Activated naive CD4-positive, alpha-beta T cell treated with Interleukin-2 at 50 U/mL for 16 hours (primary cell): ENCODE measurements at regions not wholly inside any gene's neighbourhood (a gene's known extent, or its start where the extent isn't known, plus 50 kb on each side); places are given as distances from the start of the nearest gene placed in this dataset.

ENCODE experiments used
- DNase-seq: peaks from one replicate; pipeline ENCODE4 v3.0.0-alpha.2; 2020

GRCh38 chr6:133697666-133698065 is 191.2 kb upstream of the TCF21 start:
- DNase-seq = no peak

GRCh38 chr6:133698272-133698671 is 190.6 kb upstream of the TCF21 start:
- no peak for DNase-seq

DNA sequence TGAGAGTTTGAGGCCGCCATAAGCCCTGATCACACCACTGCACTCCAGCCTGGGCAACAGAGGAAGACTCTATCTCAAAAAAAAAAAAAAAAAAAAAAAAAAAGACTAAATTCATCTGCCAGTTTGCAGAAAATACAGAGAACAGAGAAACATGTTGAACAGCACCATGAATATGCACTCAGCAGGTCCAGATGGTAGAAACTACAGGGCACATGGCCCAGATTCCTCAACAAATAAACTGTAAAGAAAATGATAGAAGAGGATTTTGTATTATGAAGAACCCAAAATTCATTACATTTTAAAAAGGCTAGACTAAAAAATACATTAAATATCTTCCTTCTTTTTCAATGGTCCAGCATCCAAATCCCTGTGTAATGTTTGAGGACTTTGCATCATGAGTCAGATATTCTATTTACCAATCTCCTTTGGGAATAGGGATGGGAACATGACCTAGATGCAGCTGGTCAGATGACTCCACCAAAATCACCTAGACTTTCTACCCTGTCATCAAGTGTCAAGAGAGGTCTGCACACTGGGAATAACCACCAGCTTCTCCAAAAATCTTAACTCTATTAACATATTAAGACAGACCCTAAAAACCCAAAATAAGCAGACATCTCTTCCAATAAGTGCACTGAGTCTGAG is 189.1 kb upstream of the TCF21 start:
- no peak for DNase-seq

- DNase-seq = no peak
Measured at GRCh38 chr6:133701633-133702331, 187.1 kb upstream of the TCF21 start.

GRCh38 chr6:133704371-133704770 is 184.5 kb upstream of the TCF21 start:
- DNase-seq = no peak

DNA sequence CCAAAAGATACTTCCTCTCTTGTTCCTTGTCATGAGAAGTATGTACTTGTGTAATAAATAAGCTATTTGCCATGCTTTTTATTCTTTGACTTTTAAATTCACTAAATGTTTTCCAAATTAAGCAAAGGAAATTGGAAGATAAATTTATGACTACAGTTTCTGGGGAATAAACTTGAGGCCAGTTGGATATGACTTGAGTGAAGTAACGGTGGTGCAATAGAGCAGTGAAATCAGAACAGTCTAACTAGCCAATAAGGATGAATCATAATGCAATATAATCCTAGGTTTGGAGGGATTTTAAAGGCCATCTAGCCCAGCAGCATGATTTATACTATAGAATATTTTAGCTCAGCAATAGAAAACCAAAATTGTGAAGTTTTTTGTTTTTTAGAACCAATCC is 183.8 kb upstream of the TCF21 start:
- no peak for DNase-seq

- DNase-seq = no peak
Measured at GRCh38 chr6:133705731-133706130, 183.2 kb upstream of the TCF21 start.

DNA sequence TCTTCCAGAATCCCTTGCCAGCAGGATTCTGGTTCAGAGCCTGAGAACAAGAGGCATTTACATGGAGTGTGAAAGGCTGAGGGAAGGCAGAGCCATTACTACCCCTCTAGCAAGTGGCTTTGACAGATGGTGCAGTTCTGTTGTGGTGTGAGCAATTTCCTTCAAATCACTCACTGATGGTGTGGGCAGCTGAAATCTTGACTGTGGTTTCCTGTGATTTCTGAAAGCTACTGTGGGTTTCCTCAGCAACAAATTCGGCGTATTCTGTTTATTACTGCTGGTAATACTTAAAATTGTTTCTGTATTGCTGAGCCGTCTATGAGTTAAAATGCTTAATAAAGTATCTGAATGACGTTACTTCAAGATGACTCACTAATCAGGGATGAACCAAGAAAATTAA is 181.5 kb upstream of the TCF21 start:
- peak; percentile 4 for DNase-seq

DNA sequence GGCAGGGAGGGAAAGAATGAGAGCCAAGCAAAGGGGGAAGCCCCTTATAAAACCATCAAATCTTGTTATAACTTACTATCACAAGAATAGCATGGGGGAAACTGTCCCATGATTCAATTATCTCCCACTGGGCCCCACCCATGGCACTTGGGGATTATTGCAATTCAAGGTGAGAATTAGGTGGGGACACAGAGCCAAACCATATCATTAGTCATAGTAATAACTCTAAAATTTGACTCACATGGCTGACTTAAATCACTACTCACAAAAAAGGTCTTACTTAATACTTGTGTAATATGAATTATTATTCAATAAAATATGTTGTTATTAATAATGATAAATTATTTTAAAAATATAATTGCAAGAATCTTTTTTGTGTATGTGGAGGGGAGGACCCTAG is 178.1 kb upstream of the TCF21 start:
- peak; percentile 2 for DNase-seq

- no peak for DNase-seq
Measured at GRCh38 chr6:133715270-133715669, 173.6 kb upstream of the TCF21 start.

DNA sequence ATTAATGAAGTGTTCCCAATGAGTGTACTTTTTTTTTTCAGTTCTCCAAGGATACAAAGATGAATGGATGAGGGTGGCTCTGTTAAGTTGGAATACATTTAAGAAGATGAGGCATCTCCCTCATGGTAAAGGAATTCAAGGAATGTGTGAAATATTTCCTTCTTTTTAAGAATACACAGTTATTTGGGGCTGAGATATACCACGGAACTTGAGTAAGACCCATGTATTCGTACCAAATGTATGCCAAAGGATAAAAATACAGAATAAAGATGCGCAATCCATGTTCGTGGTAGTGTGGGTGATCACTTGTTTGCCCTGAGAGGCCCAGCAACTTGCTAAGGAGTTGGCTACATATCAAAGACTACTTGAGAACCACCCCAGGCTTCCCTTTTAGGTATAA is 164.2 kb upstream of the TCF21 start:
- DNase-seq = no peak

- DNase-seq = no peak
Measured at GRCh38 chr6:133726188-133726587, 162.7 kb upstream of the TCF21 start.

DNA sequence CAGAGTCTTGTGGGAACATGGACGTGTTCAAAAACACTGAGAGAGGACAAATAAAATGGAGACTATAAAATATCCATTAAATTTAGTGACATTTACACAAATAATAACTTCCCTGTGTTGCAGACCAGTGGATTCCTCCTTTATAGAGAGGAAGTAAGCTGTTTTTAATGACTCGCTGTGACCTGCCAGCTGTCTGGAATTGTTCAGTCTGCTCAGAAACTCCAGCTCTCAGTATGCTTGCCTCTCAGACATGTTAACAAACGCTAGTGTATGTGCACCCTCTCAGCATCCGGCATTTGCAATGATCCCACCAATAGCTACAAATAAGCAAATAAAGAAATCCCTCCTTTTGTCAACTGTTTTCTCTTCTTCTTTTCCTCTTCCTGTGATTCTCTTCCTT is 158.0 kb upstream of the TCF21 start:
- no peak for DNase-seq

DNA sequence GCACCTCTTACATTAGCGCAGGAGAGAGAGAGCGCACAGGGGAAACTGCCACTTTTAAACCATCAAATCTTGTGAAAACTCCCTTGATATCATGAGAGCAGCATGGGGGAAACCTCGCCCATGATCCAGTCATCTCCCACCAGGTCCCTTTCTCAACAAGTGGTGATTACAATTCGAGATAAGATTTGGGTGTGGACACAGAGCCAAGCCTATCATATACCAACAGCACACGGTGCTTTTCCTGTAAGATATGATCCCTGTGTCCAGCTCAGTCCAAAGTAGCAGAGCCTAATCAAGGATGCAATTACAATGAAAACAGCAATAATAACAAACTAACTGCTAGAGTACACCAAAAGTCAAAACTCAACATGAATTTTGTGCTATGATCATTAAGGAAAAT is 148.7 kb upstream of the TCF21 start:
- no peak for DNase-seq

GRCh38 chr6:133740816-133741215 is 148.1 kb upstream of the TCF21 start:
- no peak for DNase-seq

GRCh38 chr6:133741375-133741861 is 147.5 kb upstream of the TCF21 start:
- no peak for DNase-seq

DNA sequence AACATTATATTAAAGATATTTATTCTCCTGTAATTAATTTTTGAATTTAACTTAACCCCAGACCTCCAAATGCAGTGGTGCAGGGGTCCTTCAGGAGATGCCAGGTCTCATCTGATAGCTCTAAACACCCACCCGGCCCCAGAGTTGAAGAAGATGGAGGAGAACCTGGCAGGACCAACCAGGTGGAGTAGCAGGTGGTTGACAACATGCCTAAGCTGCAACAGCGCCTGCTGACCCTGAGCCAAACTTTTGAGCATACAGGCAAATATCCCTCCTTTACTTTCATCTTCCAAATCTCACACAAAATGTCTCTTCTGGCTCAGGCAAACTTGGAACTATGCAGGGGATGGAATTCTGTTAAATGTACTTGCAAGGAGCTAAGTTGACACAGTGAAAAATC is 145.3 kb upstream of the TCF21 start:
- DNase-seq = no peak

GRCh38 chr6:133746417-133746770 is 142.5 kb upstream of the TCF21 start:
- DNase-seq = no peak

GRCh38 chr6:133748628-133749027 is 140.3 kb upstream of the TCF21 start:
- no peak for DNase-seq

DNA sequence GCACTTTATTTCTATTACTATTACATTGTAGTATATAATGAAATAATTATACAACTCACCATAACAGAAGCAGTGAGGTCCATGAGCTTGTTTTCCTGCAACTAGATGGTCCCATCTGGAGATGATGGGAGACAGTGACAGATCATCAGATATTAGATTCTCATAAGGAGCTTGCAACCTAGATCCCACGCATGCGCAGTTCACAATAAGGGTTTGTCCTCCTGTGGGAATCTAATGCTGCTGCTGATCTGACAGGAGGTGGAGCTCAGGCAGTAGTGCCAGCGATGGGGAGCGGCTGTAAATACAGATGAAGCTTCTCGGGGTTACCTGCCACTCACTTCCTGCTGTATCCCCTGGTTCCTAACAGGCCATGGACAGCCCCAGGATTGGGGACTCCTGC is 139.5 kb upstream of the TCF21 start:
- no peak for DNase-seq

DNA sequence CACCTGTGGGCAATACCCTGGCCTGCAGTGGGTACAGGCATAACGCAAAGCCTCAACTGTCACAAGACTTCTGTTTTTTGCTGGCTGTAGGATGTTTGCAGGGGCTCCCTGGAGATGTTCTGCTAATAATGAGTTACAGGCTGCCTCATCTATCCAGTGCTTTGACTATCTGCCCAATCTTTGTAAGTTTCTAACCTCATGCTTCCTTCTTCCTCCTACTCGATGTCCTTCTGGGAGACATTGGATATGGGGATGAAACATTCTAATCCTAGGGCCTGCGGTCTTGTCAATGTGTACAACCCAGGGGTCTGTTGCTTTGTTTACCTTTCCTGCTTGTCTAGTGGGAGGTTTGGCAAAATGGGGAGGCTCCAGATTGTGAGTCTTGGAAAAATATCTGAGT is 136.8 kb upstream of the TCF21 start:
- no peak for DNase-seq

DNA sequence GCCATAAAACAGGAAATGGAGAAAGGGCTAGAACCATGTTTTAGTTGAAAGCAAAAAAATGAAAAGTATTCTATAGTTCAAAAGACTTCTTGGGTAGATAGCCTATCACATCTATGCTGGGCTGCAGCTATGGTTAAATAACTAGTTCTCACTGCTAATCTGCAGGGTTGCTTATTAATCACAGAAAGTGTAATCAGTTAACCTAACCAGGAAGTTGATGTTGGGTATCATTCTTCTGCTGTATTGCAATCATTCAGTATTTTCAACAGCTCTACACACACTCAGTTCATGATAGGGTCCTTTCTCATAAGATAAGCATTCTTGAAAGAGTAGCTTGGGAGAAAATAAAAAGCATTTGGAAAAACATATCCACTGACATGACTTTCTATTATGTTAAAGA is 135.2 kb upstream of the TCF21 start:
- DNase-seq = no peak

DNA sequence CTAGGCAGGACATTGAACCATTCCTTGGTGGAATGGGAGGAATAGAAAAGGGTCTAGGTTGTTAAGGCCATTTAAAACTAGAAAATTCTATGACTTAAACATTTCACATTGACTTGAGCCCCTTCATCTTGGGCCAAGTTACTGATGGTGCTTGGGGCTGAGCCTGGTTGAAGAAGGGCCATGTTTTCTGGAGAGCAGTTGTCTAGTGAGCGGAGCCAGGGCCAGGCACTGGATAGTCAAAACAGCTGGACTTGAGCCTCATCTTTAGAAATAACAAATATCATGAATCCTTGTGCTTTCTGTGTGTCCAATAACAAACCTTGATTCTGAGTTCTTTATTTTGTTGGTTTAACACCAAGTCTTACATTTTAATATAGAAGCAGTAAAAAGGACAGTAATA is 134.6 kb upstream of the TCF21 start:
- no peak for DNase-seq

DNA sequence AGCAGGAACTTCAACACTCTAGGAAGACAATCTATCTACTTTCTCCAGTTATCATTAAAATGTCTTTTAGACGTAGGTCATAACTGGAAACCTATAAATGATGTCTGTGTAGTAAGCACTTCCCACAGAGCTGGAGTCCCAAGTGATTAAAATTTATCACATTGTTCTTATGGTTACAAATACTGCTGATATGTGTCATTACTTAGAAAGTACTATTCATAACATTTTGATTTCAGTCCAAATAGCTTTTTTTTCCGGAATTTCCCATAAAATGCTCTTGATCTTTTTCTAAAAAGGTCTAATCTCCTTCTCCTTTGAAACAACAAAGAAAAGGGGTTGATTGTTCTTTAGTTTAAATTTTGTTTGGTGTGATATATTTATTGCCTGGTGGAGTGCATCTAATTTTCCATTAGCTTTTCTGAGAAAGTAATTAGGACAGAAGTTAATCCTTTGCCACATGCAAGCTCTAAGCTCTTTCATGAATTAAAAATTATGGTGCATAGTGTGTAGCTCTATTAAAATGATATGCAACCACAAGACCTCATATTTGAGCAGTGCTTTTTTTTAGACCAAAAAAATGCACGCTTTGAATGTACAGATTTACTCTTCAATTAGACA is 132.7 kb upstream of the TCF21 start:
- no peak for DNase-seq

DNA sequence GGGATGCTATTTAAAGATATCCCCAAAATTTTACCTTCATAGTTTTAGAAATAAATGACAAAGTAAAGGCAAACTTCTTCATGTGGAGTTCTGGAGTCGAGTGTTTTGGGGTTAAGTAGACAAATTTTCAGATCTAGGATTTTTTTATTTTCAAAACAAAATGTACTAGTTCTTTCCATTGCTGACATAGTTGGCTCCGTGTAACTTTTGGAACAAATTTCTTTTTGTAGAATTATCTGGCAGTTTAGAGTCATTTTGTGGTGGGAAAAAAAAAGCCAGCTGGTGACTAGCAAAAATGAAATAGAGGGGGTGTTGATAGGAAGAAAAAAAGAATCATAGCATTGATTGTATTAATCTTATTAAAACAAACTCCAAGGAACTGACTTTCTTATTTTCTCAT is 131.6 kb upstream of the TCF21 start:
- no peak for DNase-seq
